C4-2B (cell line): ENCODE measurements at regions not wholly inside any gene's neighbourhood (a gene's known extent, or its start where the extent isn't known, plus 50 kb on each side); places are given as distances from the start of the nearest gene placed in this dataset.

Experiments
- ZFX ChIP-seq: fragments of 450-650 bp; IDR thresholded peaks from 2 replicates; pipeline ENCODE4 v1.6.1; 2017
- TF ChIP-seq, protein P1 (sequence below): fragments of 450-650 bp; conservative IDR thresholded peaks from 2 replicates; pipeline ENCODE4 v1.5.1; 2017; ENCODE audit warnings: mild to moderate bottlenecking

DNA sequence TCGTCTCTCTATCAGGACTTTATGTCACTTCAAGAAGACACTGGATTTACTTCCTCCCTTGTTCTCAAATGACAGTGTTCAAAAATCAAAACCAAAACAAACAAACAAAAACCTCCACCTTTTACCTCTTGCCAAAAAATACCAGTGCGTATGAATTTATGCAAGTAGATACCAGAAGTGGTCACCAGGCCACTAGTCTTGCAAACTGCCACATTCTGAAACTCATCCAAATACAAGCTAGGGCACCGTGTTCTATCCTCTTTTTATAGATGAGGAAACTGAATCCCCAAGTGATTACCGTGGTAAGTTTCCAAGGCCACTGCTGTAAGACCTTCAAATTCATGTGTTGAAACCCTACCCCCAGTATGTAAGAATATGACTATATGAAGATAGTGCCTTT is 343.9 kb upstream of the KITLG start:
- TF ChIP-seq, protein P1, sequence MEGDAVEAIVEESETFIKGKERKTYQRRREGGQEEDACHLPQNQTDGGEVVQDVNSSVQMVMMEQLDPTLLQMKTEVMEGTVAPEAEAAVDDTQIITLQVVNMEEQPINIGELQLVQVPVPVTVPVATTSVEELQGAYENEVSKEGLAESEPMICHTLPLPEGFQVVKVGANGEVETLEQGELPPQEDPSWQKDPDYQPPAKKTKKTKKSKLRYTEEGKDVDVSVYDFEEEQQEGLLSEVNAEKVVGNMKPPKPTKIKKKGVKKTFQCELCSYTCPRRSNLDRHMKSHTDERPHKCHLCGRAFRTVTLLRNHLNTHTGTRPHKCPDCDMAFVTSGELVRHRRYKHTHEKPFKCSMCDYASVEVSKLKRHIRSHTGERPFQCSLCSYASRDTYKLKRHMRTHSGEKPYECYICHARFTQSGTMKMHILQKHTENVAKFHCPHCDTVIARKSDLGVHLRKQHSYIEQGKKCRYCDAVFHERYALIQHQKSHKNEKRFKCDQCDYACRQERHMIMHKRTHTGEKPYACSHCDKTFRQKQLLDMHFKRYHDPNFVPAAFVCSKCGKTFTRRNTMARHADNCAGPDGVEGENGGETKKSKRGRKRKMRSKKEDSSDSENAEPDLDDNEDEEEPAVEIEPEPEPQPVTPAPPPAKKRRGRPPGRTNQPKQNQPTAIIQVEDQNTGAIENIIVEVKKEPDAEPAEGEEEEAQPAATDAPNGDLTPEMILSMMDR = no peak; the same call in 1 of the 2 replicates
- TF ChIP-seq ZFX = no peak
